BJ (cell line): ENCODE measurements at regions not wholly inside any gene's neighbourhood (a gene's known extent, or its start where the extent isn't known, plus 50 kb on each side); places are given as distances from the start of the nearest gene placed in this dataset.

ENCODE experiments used
- CTCF ChIA-PET: fragments of 350-600 bp; formaldehyde crosslinking; extraction: SDS; loops from one replicate; lab custom pipeline; 2021; ENCODE audit warnings: antibody characterized with exemption, inconsistent platforms; lab: Yijun Ruan, JAX
- POLR2A ChIA-PET: fragments of 300-600 bp; sonication (Branson Sonifier 250); formaldehyde crosslinking; extraction: SDS; loops from one replicate; lab custom pipeline; 2021; ENCODE audit warnings: antibody characterized with exemption; lab: Charles Lee
- DNase-seq: peaks from one replicate; pipeline ENCODE4 v3.0.0-alpha.2; 2011; ENCODE audit warnings: low read depth
- H3K27me3 ChIP-seq: 2 replicates; pipeline ENCODE4 v1.6.0; 2011; ENCODE audit warnings: low read length; ENCODE audit not compliant: control insufficient read depth, insufficient read depth
- H3K36me3 ChIP-seq: 2 replicates; pipeline ENCODE4 v1.5.1; 2011; ENCODE audit warnings: low read length; ENCODE audit not compliant: control insufficient read depth, insufficient read depth
- H3K4me3 ChIP-seq: 2 replicates; pipeline ENCODE4 v1.5.1; 2011; ENCODE audit warnings: low read depth, mild to moderate bottlenecking, control low read depth, low read length
- CTCF ChIP-seq: IDR thresholded peaks from 2 replicates; pipeline ENCODE4 v1.5.1; 2011; ENCODE audit warnings: low read depth, mild to moderate bottlenecking, control low read depth, inconsistent platforms, low read length, moderate library complexity; ENCODE audit not compliant: insufficient read depth

- Histone ChIP-seq H3K4me3 (no peak overlapping the region), H3K27me3 (no peaks in the 10 kb centered on the region), H3K36me3 (no peaks in the 10 kb centered on the region)
- no peak for TF ChIP-seq CTCF
- POLR2A ChIA-PET: no interaction called here
- DNase-seq: no peak
- CTCF ChIA-PET: no interaction called here
Measured at GRCh38 chrX:134736356-134736755, 60.6 kb downstream of the PABIR2 start.

- no peaks in the 10 kb centered on the region for H3K27me3 ChIP-seq
- no peak for DNase-seq
- H3K4me3 ChIP-seq: no peak overlapping the region
- CTCF ChIA-PET: interaction anchor here (0.8 kb wide), 1 partner anchor 251 kb away, joined by 3 read pairs; no protein-coding TSS in a partner anchor
- no peak for TF ChIP-seq CTCF
- POLR2A ChIA-PET: no interaction called here
- no peaks in the 10 kb centered on the region for H3K36me3 ChIP-seq
Measured at GRCh38 chrX:134735015-134735414, 62.0 kb downstream of the PABIR2 start.

- ChIA-PET POLR2A (no interaction called here), CTCF (interaction anchor here (0.8 kb wide), 1 partner anchor 250 kb away, joined by 3 read pairs; no protein-coding TSS in a partner anchor)
- Histone ChIP-seq H3K36me3 (no peaks in the 10 kb centered on the region), H3K4me3 (no peak overlapping the region), H3K27me3 (no peaks in the 10 kb centered on the region)
- DNase-seq: peak; percentile 50
- no peak for TF ChIP-seq CTCF
Measured at GRCh38 chrX:134734466-134734952, 62.5 kb downstream of the PABIR2 start.

GRCh38 chrX:134733591-134733990 lies 63.4 kb downstream of the PABIR2 start:
- no peak for TF ChIP-seq CTCF
- Histone ChIP-seq H3K36me3 (no peaks in the 10 kb centered on the region), H3K27me3 (no peaks in the 10 kb centered on the region), H3K4me3 (no peak overlapping the region)
- no peak for DNase-seq
- ChIA-PET POLR2A (no interaction called here), CTCF (no interaction called here)

- no peaks in the 10 kb centered on the region for H3K36me3 ChIP-seq
- H3K4me3 ChIP-seq: no peak overlapping the region
- no peak for DNase-seq
- ChIA-PET CTCF (interaction anchor here (0.6 to 0.9 kb wide), 2 partner anchors 13 to 249 kb away, joined by 3 to 4 read pairs; no protein-coding TSS in a partner anchor), POLR2A (no interaction called here)
- TF ChIP-seq CTCF: no peak
- H3K27me3 ChIP-seq: no peaks in the 10 kb centered on the region
Measured at GRCh38 chrX:134732676-134733075, 64.3 kb downstream of the PABIR2 start.
